ENCODE measurements at regions not wholly inside any gene's neighbourhood (a gene's known extent, or its start where the extent isn't known, plus 50 kb on each side); places are given as distances from the start of the nearest gene placed in this dataset.

DNA sequence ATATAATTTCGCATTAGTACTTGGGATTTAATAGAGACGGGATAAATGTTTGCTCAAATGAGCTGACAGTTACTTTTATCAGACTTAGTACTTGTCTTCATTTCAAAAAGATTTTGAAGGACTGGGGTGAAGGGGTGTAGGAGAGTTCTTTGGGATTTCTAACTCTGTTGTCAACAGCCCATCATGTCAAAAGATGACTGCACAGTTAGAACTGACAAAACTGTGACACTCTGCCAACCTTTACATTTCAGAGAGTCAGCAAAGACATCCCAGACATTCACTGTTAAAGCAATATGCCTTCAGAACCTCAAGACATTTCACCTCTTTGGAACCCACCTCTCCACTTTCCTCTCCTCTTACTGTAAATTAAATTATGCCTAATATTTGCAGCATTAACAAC is 285.4 kb upstream of the SPHKAP start:
- Mint-ChIP-seq H3K4me1 (ENCODE audit: unreplicated experiment) (no peaks in the 10 kb centered on the region), H3K36me3 (ENCODE audit: unreplicated experiment) (no peaks in the 10 kb centered on the region), H3K27me3 (ENCODE audit: unreplicated experiment) (no peaks in the 10 kb centered on the region), H3K27ac (ENCODE audit: unreplicated experiment) (no peak overlapping the region), H3K4me3 (ENCODE audit: unreplicated experiment) (no peak overlapping the region), H3K9me3 (ENCODE audit: unreplicated experiment) (peaks cover 43% of the 10 kb centered on the region)
- TF ChIP-seq, protein P1, sequence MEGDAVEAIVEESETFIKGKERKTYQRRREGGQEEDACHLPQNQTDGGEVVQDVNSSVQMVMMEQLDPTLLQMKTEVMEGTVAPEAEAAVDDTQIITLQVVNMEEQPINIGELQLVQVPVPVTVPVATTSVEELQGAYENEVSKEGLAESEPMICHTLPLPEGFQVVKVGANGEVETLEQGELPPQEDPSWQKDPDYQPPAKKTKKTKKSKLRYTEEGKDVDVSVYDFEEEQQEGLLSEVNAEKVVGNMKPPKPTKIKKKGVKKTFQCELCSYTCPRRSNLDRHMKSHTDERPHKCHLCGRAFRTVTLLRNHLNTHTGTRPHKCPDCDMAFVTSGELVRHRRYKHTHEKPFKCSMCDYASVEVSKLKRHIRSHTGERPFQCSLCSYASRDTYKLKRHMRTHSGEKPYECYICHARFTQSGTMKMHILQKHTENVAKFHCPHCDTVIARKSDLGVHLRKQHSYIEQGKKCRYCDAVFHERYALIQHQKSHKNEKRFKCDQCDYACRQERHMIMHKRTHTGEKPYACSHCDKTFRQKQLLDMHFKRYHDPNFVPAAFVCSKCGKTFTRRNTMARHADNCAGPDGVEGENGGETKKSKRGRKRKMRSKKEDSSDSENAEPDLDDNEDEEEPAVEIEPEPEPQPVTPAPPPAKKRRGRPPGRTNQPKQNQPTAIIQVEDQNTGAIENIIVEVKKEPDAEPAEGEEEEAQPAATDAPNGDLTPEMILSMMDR (IDR thresholded peaks at IDR 0.05), result no peak
- no peak for DNase-seq (ENCODE audit: extremely low spot score, unreplicated experiment)

DNA sequence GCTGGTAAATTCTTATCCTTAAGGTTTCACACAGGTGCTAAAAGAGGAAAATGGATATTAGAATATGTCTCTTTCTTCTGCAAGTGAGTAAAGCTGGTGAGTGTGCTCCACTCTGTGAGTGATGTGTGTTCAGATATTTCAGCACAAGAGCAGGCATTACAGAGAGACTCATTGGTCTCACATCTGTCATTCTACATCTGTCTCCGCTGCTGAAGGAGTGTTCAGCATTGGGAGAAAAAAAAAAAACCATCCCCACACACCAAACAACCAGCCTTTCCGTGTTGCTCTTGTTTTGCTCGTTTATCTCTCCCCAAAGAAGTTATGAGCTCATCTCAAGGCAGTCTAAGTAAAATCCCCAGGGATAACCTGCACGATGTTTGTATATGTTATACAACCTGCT is 283.9 kb upstream of the SPHKAP start:
- DNase-seq (ENCODE audit: extremely low spot score, unreplicated experiment), result no peak
- H3K36me3 Mint-ChIP-seq (ENCODE audit: unreplicated experiment), result no peaks in the 10 kb centered on the region
- H3K9me3 Mint-ChIP-seq (ENCODE audit: unreplicated experiment), result peaks cover 42% of the 10 kb centered on the region
- H3K4me3 Mint-ChIP-seq (ENCODE audit: unreplicated experiment), result no peak overlapping the region
- no peak overlapping the region for H3K27ac Mint-ChIP-seq (ENCODE audit: unreplicated experiment)
- no peaks in the 10 kb centered on the region for H3K4me1 Mint-ChIP-seq (ENCODE audit: unreplicated experiment)
- no peaks in the 10 kb centered on the region for H3K27me3 Mint-ChIP-seq (ENCODE audit: unreplicated experiment)
- TF ChIP-seq, protein P1 (IDR thresholded peaks at IDR 0.05), result no peak

DNA sequence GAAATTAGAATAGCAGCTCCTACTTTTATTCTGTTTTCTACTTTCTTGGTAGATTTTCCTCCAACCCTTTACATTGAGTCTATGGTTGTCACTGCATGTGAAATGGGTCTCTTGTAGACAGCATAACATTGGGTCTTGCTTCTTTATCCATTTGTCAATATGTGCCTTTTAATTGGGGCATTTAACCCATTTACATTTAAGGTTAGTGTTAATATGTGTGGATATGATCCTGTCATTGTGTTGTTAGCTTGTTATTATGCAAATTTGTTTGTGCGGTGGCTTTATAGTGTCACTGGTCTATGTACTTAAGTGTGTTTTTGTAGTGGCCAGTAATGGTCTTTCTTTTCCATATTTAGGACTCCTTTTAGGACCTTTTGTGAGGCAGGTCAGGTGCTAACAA is 276.9 kb upstream of the SPHKAP start:
- no peak overlapping the region for H3K27ac Mint-ChIP-seq (ENCODE audit: unreplicated experiment)
- peaks cover 68% of the 10 kb centered on the region for H3K9me3 Mint-ChIP-seq (ENCODE audit: unreplicated experiment)
- TF ChIP-seq, protein P1 (IDR thresholded peaks at IDR 0.05), result no peak
- H3K4me3 Mint-ChIP-seq (ENCODE audit: unreplicated experiment), result no peak overlapping the region
- no peaks in the 10 kb centered on the region for H3K4me1 Mint-ChIP-seq (ENCODE audit: unreplicated experiment)
- no peak for DNase-seq (ENCODE audit: extremely low spot score, unreplicated experiment)
- no peaks in the 10 kb centered on the region for H3K27me3 Mint-ChIP-seq (ENCODE audit: unreplicated experiment)
- H3K36me3 Mint-ChIP-seq (ENCODE audit: unreplicated experiment), result no peaks in the 10 kb centered on the region

DNA sequence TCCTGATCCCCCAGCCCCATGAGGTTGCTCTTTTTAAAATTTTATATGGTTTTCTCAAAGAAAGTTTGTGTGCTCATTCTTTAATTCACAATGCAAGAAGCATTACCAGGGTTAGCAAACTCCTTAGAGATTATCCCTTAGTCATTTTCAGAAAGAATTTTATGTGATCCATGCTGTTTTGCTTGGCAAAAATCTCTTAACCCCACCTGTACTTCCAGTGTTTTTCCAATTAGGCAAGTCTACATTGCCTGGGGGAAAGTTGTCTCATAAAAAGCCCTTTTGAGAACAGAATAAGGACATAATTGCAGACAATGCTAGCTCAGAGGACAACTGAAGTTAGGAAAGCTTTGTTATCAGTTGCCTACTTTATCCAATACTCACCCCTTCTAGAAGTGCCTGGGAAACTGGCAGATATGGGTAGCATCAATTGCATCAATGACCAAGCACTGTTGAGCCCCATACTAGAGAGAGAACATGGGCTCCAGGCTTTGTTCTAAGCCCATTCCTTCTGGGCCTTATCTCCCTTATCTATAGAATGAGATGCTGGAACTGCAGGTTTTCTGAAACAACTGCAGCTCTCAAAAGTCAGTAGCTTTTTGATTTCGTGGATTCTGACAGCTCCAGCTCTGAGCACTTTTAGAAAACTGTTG is 265.9 kb upstream of the SPHKAP start:
- peaks cover 23% of the 10 kb centered on the region for H3K9me3 Mint-ChIP-seq (ENCODE audit: unreplicated experiment)
- DNase-seq (ENCODE audit: extremely low spot score, unreplicated experiment), result no peak
- no peak overlapping the region for H3K27ac Mint-ChIP-seq (ENCODE audit: unreplicated experiment)
- no peaks in the 10 kb centered on the region for H3K36me3 Mint-ChIP-seq (ENCODE audit: unreplicated experiment)
- H3K27me3 Mint-ChIP-seq (ENCODE audit: unreplicated experiment), result no peaks in the 10 kb centered on the region
- TF ChIP-seq, protein P1 (IDR thresholded peaks at IDR 0.05), result no peak
- no peak overlapping the region for H3K4me3 Mint-ChIP-seq (ENCODE audit: unreplicated experiment)
- H3K4me1 Mint-ChIP-seq (ENCODE audit: unreplicated experiment), result no peaks in the 10 kb centered on the region

DNA sequence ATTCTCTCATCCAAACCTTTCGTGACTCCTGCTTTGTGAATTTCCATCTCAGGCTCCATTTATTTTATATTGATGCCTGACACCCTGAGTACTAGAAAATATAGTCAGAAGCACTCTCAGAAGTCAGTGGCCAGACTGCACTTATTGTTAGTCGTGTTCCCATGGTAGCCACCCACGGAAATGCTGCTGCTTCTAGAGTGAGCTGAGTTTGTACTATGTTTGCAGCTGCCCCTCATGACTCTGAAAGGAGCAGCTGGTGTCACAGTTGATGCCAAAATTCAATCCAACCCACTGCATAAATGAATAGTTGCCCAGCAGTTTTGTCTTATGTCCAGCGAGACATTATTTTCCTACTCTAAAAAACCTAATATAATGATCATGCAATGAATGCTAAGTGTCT is 265.2 kb upstream of the SPHKAP start:
- Mint-ChIP-seq H3K27me3 (ENCODE audit: unreplicated experiment) (no peaks in the 10 kb centered on the region), H3K4me3 (ENCODE audit: unreplicated experiment) (no peak overlapping the region), H3K9me3 (ENCODE audit: unreplicated experiment) (peaks cover 23% of the 10 kb centered on the region), H3K36me3 (ENCODE audit: unreplicated experiment) (no peaks in the 10 kb centered on the region), H3K4me1 (ENCODE audit: unreplicated experiment) (no peaks in the 10 kb centered on the region), H3K27ac (ENCODE audit: unreplicated experiment) (no peak overlapping the region)
- TF ChIP-seq, protein P1 (IDR thresholded peaks at IDR 0.05), result no peak
- no peak for DNase-seq (ENCODE audit: extremely low spot score, unreplicated experiment)

All from osteocyte (in vitro differentiated cells).